ENCODE measurements at regions not wholly inside any gene's neighbourhood (a gene's known extent, or its start where the extent isn't known, plus 50 kb on each side); places are given as distances from the start of the nearest gene placed in this dataset.

- no peak overlapping the region for H3K27ac ChIP-seq
- ChIA-PET POLR2A (ENCODE audit: low non-redundant PET) (no interaction called here), CTCF (no interaction called here)
- TF ChIP-seq CTCF (conservative IDR thresholded peaks at IDR 0.05; ENCODE audit: low read depth), result no peak
- DNase-seq (ENCODE audit: low spot score), result peak; percentile 23
Measured at GRCh38 chrX:155767051-155767875, 113.9 kb upstream of the VAMP7 start.

DNA sequence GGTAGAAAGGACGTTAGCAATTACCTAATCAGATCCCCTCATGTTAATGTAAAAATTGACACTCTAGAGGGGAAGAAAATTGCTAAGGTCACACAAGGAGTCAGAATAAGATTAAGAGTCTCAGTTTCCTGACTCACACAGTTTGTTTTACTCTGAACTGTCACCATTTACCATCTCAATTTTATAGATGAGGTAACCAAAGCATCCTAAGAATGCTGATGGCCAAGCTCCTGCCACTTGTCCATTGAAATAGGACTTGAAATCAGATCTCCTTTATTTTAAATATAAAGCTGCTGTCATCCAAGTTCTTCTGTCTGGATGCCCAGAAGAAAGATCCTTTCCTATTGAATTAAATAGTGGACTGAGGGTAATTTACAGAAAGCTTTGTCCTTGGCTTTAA lies 114.8 kb upstream of the VAMP7 start:
- CTCF ChIA-PET, result no interaction called here
- no peak for TF ChIP-seq CTCF (conservative IDR thresholded peaks at IDR 0.05; ENCODE audit: low read depth)
- H3K27ac ChIP-seq, result no peak overlapping the region
- POLR2A ChIA-PET (ENCODE audit: low non-redundant PET), result no interaction called here
- no peak for DNase-seq (ENCODE audit: low spot score)

- DNase-seq (ENCODE audit: low spot score), result no peak
- CTCF ChIA-PET, result no interaction called here
- POLR2A ChIA-PET (ENCODE audit: low non-redundant PET), result no interaction called here
- TF ChIP-seq CTCF (conservative IDR thresholded peaks at IDR 0.05; ENCODE audit: low read depth), result no peak
- no peak overlapping the region for H3K27ac ChIP-seq
Measured at GRCh38 chrX:155761185-155761584, 120.0 kb upstream of the VAMP7 start.

GRCh38 chrX:155757046-155757759 lies 123.9 kb upstream of the VAMP7 start:
- DNase-seq (ENCODE audit: low spot score), result no peak
- H3K27ac ChIP-seq, result no peak overlapping the region
- CTCF ChIA-PET, result no interaction called here
- TF ChIP-seq CTCF (conservative IDR thresholded peaks at IDR 0.05; ENCODE audit: low read depth), result no peak
- POLR2A ChIA-PET (ENCODE audit: low non-redundant PET), result no interaction called here

GRCh38 chrX:155755706-155756337 lies 125.3 kb upstream of the VAMP7 start:
- H3K27ac ChIP-seq, result no peak overlapping the region
- no peak for DNase-seq (ENCODE audit: low spot score)
- TF ChIP-seq CTCF (conservative IDR thresholded peaks at IDR 0.05; ENCODE audit: low read depth), result no peak
- ChIA-PET POLR2A (ENCODE audit: low non-redundant PET) (no interaction called here), CTCF (no interaction called here)

GRCh38 chrX:155751131-155751530 lies 130.0 kb upstream of the VAMP7 start:
- DNase-seq (ENCODE audit: low spot score), result no peak
- TF ChIP-seq CTCF (conservative IDR thresholded peaks at IDR 0.05; ENCODE audit: low read depth), result no peak
- ChIA-PET POLR2A (ENCODE audit: low non-redundant PET) (no interaction called here), CTCF (no interaction called here)
- H3K27ac ChIP-seq, result no peak overlapping the region
